Coronary artery (tissue), 2 donors: ENCODE measurements at regions not wholly inside any gene's neighbourhood (a gene's known extent, or its start where the extent isn't known, plus 50 kb on each side); places are given as distances from the start of the nearest gene placed in this dataset.

Experiments
- DNase-seq: peaks from one replicate; pipeline ENCODE4 v3.0.0-alpha.2; 2017; ENCODE audit warnings: low spot score
- H3K27ac ChIP-seq, 2 donors: fragments of 200-600 bp; sonication (generic); one replicate each; pipeline ENCODE4 v1.5.1; 2016 to 2019
- H3K4me3 ChIP-seq: fragments of 200-600 bp; sonication (generic); 2 replicates; pipeline ENCODE4 v1.5.1; 2016; ENCODE audit warnings: mild to moderate bottlenecking, moderate library complexity
- CTCF ChIP-seq: fragments of 200-600 bp; sonication (generic); IDR thresholded peaks from one replicate; pipeline ENCODE4 v1.5.1; 2019; ENCODE audit warnings: antibody characterized with exemption

- TF ChIP-seq CTCF: no peak
- H3K4me3 ChIP-seq: no peak overlapping the region
- DNase-seq: no peak
- H3K27ac ChIP-seq: no peak overlapping the region
These were observed 328.5 kb upstream of the SOX2 start for GRCh38 chr3:181383201-181383600.

GRCh38 chr3:181382656-181383055 is 329.1 kb upstream of the SOX2 start:
- H3K4me3 ChIP-seq: no peak overlapping the region
- DNase-seq: no peak
- no peak for TF ChIP-seq CTCF

GRCh38 chr3:181379278-181379677 is 332.4 kb upstream of the SOX2 start:
- DNase-seq: no peak
- no peak for TF ChIP-seq CTCF
- H3K4me3 ChIP-seq: no peak overlapping the region
- no peak overlapping the region for H3K27ac ChIP-seq

More at GRCh38 chr3:181382656-181383055, 329.1 kb upstream of the SOX2 start:
- no peak overlapping the region for H3K27ac ChIP-seq

GRCh38 chr3:181369637-181370036 is 342.1 kb upstream of the SOX2 start:
- no peak overlapping the region for H3K27ac ChIP-seq
- TF ChIP-seq CTCF: no peak
- no peak for DNase-seq
- H3K4me3 ChIP-seq: no peak overlapping the region

GRCh38 chr3:181363231-181363630 is 348.5 kb upstream of the SOX2 start:
- no peak for DNase-seq
- Histone ChIP-seq H3K4me3 (no peak overlapping the region), H3K27ac (no peak overlapping the region)
- TF ChIP-seq CTCF: no peak

- no peak overlapping the region for H3K4me3 ChIP-seq
- no peak for TF ChIP-seq CTCF
- no peak for DNase-seq
- H3K27ac ChIP-seq: no peak overlapping the region
These were observed 349.3 kb upstream of the SOX2 start for GRCh38 chr3:181362378-181362777.

GRCh38 chr3:181358562-181358961 is 353.2 kb upstream of the SOX2 start:
- H3K27ac ChIP-seq: no peak overlapping the region
- no peak for TF ChIP-seq CTCF

More at GRCh38 chr3:181358562-181358961, 353.2 kb upstream of the SOX2 start:
- no peak for DNase-seq
- no peak overlapping the region for H3K4me3 ChIP-seq
